Germinal center (tissue), 1 donor: ENCODE measurements at regions not wholly inside any gene's neighbourhood (a gene's known extent, or its start where the extent isn't known, plus 50 kb on each side); places are given as distances from the start of the nearest gene placed in this dataset.

Experiments
- DNase-seq: peaks from one replicate; pipeline ENCODE4 v3.0.0; 2012; ENCODE audit warnings: mixed read lengths, low spot score

GRCh38 chr3:102529452-102529851 is 94.6 kb downstream of the ZPLD1 start:
- no peak for DNase-seq

GRCh38 chr3:102530415-102531181 is 95.8 kb downstream of the ZPLD1 start:
- DNase-seq, result no peak

DNA sequence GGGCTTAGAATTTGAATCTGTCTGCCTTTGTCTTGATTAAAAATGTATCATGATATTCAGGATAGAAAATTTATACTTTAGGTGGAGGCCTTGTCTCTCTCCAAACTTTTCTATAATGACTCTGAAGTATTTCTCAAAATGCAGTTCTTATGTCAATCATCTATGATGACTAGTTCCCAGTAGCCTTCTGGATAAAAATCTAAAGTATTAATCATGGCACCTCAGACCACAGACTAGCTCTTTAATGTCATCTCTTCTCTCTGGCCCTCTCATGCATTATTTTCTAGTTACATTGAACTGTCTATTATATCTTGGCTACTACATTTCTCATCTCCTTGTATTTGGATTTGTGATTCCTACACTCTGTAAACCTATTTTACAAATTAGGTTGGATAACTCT is 96.9 kb downstream of the ZPLD1 start:
- DNase-seq, result no peak

DNA sequence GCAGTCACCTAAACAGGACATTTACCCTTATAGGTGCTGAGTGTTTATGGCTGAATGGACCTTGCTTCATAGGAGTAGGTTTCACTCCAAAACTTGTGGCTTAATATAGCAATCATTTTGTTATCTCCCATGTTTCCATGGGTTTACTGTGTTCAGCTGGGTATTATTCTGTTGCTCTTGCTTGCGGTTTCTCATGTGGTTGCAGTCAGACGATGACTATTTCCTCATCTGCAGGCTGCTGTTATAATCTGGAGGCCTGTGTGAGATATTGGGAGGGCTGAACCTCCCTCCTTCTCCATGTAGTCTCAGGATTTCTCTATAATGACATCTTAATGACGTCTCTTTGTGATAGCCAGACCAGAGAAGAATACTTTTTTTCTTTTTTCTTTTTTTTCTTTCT is 98.1 kb downstream of the ZPLD1 start:
- DNase-seq, result no peak

GRCh38 chr3:102533784-102534183 is 99.0 kb downstream of the ZPLD1 start:
- no peak for DNase-seq

DNA sequence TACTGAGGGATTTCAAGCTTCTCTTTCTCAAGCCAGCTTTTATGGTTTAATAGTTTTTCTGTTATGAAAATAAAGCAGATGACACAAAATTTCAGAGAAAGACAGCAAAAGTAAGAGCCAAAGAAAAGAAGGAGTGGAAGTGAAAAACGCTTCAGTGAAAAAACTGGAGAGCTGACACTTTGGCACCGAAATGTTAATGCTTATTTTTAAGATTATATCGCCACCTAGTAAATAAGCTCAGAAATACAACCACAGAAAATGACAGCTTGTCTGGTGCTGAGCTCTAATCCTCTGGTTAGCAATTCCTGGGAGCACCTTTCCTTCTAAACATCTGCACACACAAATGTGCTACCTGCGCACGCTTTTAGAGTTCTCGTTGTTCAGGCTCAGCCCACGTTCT is 101.6 kb downstream of the ZPLD1 start:
- peak; percentile 6 for DNase-seq

DNA sequence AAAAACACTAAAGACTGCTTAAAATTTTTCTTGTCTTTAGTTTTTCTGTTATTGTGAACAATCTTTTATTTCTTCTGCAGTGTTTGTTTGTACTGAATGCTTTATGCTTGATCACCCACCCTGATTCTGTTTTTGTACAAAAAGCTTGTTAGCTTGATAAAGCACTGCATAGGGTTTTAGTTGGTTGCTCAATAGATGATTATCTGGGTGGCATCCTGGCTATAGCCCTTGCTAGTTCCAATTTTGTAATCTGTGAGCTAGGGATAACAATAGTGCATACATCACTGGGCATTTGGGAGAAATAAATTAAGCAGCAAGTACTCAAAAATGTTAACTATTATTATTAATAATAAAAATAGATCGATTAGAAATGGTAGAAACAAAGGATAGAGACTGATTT is 102.3 kb downstream of the ZPLD1 start:
- no peak for DNase-seq

DNA sequence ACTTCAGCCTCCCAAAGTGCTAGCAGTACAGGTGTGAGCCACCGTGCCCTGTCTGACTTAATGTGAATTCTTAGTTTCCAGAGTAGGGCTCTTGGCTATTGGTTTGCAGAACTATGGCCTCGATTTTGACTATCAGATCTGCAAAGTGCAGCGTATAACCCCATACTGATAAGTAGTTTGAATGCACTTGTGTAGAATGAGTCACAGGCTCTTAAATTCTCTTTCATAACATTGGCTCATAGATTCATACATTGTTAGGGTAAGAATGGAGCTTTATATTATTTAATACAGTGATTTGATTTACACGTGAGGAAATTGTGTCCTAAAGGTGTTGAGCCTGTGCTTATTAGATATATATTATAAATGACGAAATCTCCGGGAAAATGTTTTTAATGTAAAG is 109.9 kb downstream of the ZPLD1 start:
- DNase-seq, result no peak

- no peak for DNase-seq
These were observed 110.5 kb downstream of the ZPLD1 start for GRCh38 chr3:102545276-102545675.

DNA sequence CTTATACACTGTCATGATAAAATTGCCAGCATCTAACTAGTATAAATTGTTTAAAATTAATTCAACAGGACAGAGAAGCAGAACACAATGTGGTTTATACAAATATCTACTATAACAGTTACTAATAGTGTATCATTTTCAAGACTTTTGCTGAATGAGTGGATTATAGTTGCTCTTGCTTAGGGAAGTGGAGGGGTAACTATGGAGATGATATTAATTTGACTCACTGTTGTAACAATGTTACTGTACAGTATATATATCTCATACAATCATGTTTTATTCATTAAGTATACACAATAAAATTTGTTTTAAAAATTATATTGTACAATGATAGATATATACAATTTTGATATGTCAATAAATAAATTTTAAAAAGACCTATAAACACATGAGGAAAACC is 119.1 kb downstream of the ZPLD1 start:
- no peak for DNase-seq

GRCh38 chr3:102570511-102570910 is 135.7 kb downstream of the ZPLD1 start:
- no peak for DNase-seq

DNA sequence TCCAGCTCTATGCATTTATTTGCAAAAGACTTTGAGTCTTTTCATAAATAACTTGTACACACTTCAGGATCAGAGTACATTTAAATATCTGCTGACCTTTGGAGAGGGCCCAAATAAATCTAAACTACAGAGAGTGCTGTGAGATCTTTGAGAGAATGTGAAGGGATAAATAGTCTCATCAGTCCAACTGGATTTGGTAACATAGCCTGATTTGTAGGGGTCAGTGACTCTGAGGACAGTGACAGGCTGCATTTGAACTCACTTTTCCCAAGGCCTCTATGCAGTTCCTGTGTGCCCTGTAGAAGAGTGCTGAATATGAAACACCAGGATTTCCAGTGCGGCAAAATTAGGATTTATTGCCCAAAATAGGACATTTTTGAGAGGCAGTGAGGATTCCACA is 136.2 kb downstream of the ZPLD1 start:
- DNase-seq, result no peak

GRCh38 chr3:102571720-102572384 is 137.0 kb downstream of the ZPLD1 start:
- no peak for DNase-seq

DNA sequence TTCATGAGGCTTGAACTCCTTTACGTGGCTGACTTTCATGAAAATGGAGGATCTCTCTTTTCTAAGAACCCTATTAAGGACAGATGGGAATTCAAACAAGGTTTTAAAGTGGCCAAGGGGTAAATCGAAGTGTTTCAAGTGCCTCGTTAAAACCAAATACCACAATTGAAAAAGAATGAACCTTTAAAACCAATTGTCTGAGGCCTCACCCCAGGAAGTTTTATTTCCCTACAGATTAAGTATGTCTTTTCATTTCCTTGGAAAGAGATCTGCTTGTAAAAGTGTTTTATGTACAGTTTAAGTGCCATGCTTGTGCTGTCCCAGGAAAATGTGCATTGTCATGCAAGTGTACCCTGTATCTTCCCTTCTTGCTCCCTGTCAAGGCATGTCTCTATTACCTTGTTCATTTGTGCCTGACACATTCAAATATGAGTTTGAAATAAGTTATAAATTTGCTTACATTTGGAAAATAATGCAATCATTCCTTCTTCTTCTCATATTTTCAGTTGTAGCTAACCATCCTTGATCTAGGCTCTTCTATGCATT is 138.7 kb downstream of the ZPLD1 start:
- no peak for DNase-seq

GRCh38 chr3:102574355-102574754 is 139.5 kb downstream of the ZPLD1 start:
- DNase-seq, result no peak

DNA sequence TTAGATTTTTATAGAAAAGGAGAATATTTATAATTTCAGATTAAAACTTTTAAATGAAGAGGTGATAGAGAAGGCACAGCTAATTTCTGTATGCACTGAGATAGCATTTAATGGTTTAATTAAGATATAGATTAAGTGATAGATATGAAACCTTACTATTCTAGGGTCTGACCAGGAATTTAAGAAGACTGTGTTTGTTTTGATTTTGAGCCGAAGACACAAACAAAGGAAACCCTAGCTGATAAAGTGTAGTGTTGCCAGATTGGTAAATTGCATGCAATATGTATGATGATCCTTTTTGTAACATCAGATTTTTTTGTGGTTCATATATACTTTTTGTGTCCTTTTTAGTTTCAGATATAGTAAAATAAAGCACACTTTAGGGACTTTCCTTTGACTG is 141.8 kb downstream of the ZPLD1 start:
- no peak for DNase-seq

- no peak for DNase-seq
These were observed 142.4 kb downstream of the ZPLD1 start for GRCh38 chr3:102577082-102577789.

GRCh38 chr3:102580760-102581159 is 145.9 kb downstream of the ZPLD1 start:
- no peak for DNase-seq

- no peak for DNase-seq
These were observed 151.7 kb downstream of the ZPLD1 start for GRCh38 chr3:102586485-102586884.

- no peak for DNase-seq
These were observed 159.2 kb downstream of the ZPLD1 start for GRCh38 chr3:102593812-102594602.

GRCh38 chr3:102595057-102595456 is 160.2 kb downstream of the ZPLD1 start:
- DNase-seq, result no peak
